ENCODE measurements at regions not wholly inside any gene's neighbourhood (a gene's known extent, or its start where the extent isn't known, plus 50 kb on each side); places are given as distances from the start of the nearest gene placed in this dataset.

DNA sequence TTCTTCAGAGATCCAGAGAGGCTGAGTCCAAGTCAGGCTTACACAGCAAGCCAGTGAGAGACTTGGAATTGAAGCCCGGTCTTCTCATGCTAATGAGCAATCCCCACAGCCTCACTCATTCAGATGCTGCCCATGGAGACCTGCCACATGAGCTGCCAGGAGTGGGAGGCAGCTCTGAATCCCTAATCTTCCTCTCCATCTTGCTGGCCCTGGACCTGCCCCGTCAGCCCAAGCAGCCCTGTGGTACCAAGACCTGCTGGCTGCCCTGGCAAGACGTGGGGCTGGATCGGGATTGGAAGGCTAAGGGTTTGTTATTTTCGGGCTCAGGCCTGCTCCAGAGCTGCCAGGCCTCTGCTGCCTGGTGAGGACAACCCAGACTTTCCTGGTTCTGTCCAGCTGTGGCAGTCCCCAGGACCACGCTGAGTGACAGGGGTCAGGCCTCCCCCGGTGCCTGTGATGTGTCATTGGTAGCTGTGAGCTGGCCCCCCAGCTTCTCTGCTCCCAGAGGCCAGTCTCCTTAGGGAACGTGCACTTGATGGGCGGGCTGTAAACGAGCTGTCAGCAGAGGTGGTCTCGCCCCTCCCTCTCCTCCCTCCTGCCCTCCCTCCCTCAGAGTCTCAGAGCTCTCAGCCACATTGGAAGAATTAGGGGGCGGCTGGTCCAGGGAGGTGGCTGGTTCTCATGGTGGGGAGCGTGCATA lies 135.0 kb downstream of the FOXD2 start:
- H3K9me3 ChIP-seq (ENCODE audit: low read length), result no peaks in the 10 kb centered on the region
- no peak overlapping the region for H3K27ac ChIP-seq (ENCODE audit: low read length)
- ATAC-seq, result no peak
- BruUV-seq (replicated peaks), result no TSS peak
- H3K9me2 ChIP-seq (replicated peaks; ENCODE audit: low read length), result no peaks in the 10 kb centered on the region
- no peaks in the 10 kb centered on the region for H3F3A ChIP-seq (ENCODE audit: low read length, unreplicated experiment)
- H3K79me2 ChIP-seq (ENCODE audit: low read length), result no peaks in the 10 kb centered on the region
- peaks cover 11% of the 10 kb centered on the region for H3K4me1 ChIP-seq (ENCODE audit: insufficient read depth, low read length)
- POLR2A ChIA-PET (ENCODE audit: unreplicated experiment), result interaction anchor here (0.6 kb wide), 1 partner anchor 15 kb away, joined by 7 read pairs; no protein-coding TSS in a partner anchor
- no peak overlapping the region for H2AFZ ChIP-seq (ENCODE audit: low read length)
- CTCF ChIA-PET, result no interaction called here
- no peaks in the 10 kb centered on the region for H3K36me3 ChIP-seq (ENCODE audit: low read depth, low read length)
- H3K27me3 ChIP-seq (ENCODE audit: low read length), result no peaks in the 10 kb centered on the region; the same call in 1 of the 2 replicates
- no peak for DNase-seq
- no peak for TF ChIP-seq EZH2phosphoT487 (IDR thresholded peaks at IDR 0.05; ENCODE audit: borderline replicate concordance, low read length)
- TF ChIP-seq, protein P1, sequence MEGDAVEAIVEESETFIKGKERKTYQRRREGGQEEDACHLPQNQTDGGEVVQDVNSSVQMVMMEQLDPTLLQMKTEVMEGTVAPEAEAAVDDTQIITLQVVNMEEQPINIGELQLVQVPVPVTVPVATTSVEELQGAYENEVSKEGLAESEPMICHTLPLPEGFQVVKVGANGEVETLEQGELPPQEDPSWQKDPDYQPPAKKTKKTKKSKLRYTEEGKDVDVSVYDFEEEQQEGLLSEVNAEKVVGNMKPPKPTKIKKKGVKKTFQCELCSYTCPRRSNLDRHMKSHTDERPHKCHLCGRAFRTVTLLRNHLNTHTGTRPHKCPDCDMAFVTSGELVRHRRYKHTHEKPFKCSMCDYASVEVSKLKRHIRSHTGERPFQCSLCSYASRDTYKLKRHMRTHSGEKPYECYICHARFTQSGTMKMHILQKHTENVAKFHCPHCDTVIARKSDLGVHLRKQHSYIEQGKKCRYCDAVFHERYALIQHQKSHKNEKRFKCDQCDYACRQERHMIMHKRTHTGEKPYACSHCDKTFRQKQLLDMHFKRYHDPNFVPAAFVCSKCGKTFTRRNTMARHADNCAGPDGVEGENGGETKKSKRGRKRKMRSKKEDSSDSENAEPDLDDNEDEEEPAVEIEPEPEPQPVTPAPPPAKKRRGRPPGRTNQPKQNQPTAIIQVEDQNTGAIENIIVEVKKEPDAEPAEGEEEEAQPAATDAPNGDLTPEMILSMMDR (conservative IDR thresholded peaks at IDR 0.05; ENCODE audit: low read depth, low read length), result no peak
- TF ChIP-seq EZH2 (IDR thresholded peaks at IDR 0.05; ENCODE audit: low read length, unreplicated experiment), result no peak
- intact Hi-C loops (cut with micrococcal nuclease), result no loop called here
- H3K9ac ChIP-seq (ENCODE audit: low read length), result no peak overlapping the region
- no peak overlapping the region for H3K4me2 ChIP-seq (ENCODE audit: low read length)
- no peak overlapping the region for H3K4me3 ChIP-seq (ENCODE audit: low read length)
- no peaks in the 10 kb centered on the region for H4K20me1 ChIP-seq (ENCODE audit: low read length)

DNA sequence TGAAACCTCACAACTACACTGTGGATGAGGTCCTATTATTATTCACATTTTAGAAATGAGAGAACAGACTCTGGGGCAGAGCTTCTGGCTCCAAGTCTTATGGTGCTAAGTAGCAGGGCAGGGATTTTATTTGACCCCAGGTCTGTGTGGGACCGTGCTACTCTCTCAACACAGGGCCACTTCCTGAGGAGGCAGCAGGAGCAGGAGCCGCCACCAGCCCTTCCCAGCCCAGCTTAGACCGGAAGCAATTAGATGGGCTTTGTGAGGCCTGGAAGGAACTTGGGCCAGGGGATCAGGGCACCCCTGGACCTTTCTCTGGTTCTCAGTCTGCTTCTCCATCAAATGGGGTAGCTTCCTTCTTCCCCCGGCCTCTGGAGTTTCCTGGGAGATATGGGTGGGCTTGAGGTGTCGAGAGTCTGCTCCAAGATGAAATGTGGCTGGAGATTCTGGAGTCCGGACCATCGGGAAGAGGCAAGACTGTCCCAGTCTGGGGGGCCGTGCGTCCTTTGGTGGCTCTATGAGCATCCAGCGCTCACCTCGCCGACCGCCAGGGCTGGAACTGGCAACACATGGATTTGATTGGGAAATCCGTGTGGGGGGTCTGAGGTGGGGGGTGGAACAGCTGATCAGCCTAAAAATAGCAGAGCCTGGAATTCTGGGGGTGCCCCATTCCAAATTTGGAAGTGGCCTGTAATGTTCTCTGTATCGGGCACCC lies 136.8 kb downstream of the FOXD2 start:
- intact Hi-C loops (cut with micrococcal nuclease), result no loop called here
- Histone ChIP-seq H3K9ac (ENCODE audit: low read length) (no peak overlapping the region), H3F3A (ENCODE audit: low read length, unreplicated experiment) (no peaks in the 10 kb centered on the region), H3K79me2 (ENCODE audit: low read length) (no peaks in the 10 kb centered on the region), H3K36me3 (ENCODE audit: low read depth, low read length) (no peaks in the 10 kb centered on the region), H2AFZ (ENCODE audit: low read length) (no peak overlapping the region), H4K20me1 (ENCODE audit: low read length) (no peaks in the 10 kb centered on the region), H3K27me3 (ENCODE audit: low read length) (peaks cover 14% of the 10 kb centered on the region), H3K9me2 (replicated peaks; ENCODE audit: low read length) (no peaks in the 10 kb centered on the region), H3K4me3 (ENCODE audit: low read length) (no peak overlapping the region), H3K27ac (ENCODE audit: low read length) (no peak overlapping the region), H3K9me3 (ENCODE audit: low read length) (no peaks in the 10 kb centered on the region), H3K4me2 (ENCODE audit: low read length) (no peak overlapping the region), H3K4me1 (ENCODE audit: insufficient read depth, low read length) (peaks cover 10% of the 10 kb centered on the region)
- ChIA-PET CTCF (no interaction called here), POLR2A (ENCODE audit: unreplicated experiment) (no interaction called here)
- TF ChIP-seq, protein P1 (conservative IDR thresholded peaks at IDR 0.05; ENCODE audit: low read depth, low read length), result no peak
- no peak for TF ChIP-seq EZH2 (IDR thresholded peaks at IDR 0.05; ENCODE audit: low read length, unreplicated experiment)
- TF ChIP-seq EZH2phosphoT487 (IDR thresholded peaks at IDR 0.05; ENCODE audit: borderline replicate concordance, low read length), result no peak
- BruUV-seq (replicated peaks), result no TSS peak
- no peak for ATAC-seq
- DNase-seq, result no peak
